Medulla oblongata (tissue), 1 donor: ENCODE measurements at regions not wholly inside any gene's neighbourhood (a gene's known extent, or its start where the extent isn't known, plus 50 kb on each side); places are given as distances from the start of the nearest gene placed in this dataset.

Source experiments
- DNase-seq: peaks from one replicate; pipeline ENCODE4 v3.0.0-alpha.2; 2015; ENCODE audit errors: extremely low spot score

DNA sequence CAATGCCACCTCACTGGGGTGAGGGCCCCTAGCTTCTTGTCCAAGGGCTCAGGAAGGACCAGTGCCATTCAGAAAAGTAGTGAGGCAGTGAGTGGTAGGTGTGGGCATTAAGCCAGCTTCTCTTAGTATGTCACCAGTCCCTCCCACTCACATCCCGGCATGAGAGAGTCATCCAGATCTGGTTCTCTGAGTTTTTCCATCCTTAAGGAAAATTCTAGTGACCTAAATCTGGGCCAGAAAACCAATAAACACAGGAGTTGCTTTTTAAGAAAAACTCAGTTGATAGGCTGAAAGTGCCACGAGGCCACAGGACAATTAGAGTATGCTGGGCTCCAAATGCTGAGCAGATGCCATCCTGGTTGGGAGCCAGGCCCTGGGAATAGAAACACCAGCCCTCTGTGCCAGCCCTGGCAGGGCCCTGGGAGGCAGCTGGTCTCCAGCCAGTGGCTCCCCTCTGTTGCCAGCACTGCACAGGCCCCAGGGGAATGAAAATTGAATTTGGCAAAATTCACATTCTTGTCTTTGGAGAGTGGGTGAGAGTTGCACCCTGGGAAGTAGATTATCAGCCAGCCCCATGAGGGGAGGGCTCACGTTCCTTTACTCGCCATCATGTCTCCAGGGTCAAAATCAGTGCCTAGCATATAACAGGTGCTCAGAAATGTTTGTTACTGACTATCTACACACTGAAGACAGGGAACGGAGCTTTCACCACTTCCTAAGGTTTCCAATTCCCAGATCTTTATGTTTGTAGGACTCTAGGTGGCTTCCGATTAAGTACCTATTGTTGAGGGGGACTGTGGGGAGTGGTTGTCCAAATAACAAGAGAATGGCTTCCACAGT lies 52.8 kb downstream of the FAM43A start:
- peak; percentile 94 for DNase-seq

DNA sequence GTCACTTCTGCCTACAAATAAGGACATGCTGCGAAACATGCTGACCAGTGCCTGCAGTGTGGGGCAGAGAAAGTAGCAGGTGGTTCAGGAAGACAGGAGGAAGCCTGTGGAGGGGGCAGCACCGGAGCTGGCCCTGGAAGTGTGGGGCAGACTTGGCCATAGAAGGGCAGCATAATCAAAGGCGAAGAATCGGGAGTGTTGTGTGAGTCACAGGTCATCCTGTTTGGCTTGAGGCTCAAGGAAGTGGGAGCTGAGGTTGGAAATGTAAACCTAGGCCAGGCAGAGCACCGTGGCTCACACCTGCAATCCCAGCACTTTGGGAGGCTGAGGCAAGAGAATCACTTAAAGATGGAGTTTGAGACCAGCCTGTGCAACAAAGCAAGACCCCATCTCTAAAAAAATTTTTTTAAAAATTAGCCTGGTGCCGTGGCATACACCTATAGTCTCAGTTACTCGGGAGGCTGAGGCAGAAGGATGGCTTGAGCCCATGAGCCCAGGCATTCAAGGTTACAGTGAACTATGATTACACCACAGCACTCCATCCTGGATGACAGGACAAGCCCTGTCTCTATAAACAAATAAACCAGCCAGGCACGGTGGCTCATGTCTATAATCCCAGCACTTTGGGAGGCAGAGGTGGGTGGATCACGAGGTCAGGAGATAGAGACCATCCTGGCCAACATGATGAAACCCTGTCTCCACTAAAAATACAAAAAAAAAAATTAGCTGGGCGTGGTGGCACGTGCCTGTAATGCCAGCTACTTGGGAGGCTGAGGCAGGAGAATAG lies 54.0 kb downstream of the FAM43A start:
- DNase-seq = no peak

DNA sequence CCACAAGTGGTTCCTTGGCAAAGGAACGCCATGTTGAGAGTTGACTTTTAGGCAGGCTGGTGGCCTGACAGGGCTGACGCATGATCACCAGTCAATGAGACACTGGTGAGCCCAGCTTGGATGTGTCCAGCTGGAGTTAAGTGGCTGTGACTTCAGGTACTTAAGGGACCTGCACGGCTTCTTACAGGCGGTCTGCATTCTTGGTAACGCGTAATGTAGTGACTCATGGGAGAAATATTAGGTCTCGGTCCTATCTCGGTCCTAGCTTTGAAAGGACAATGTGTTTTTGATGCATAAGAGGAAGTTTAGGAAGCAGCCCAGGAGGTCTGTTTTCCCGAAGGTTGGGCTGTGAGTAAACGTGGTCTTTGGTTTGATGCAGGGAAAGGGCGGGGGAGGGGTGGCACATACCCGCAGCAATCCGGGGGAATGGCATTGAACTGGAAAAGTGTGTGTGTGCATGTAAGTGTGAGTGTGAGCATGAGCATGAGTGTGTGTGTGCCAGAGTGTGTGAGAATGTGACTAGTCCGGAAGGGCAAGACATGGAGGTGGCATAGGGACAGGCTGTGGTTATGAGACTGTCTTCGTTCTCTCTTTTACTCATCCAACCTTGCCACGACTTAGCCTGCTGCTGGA lies 55.3 kb downstream of the FAM43A start:
- DNase-seq = no peak

DNA sequence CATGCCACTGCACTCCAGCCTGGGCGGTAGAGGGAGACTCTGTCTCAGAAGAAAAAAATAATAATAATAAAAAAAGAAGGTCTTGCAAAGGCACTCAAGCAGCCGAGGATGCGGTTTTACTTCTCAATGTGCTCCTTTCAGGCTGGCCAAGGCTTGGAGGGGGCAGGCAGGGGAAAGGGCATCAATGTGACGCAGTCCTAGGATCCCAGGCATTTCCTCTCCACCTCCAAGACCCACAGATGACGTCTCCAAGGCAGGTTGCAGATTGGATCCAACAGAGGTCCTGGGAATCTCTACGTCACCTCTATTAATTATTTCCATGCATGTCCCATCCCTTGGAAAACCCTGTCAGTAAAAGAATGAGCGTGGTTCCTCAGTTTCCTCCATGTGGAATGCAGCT lies 56.2 kb downstream of the FAM43A start:
- no peak for DNase-seq

DNA sequence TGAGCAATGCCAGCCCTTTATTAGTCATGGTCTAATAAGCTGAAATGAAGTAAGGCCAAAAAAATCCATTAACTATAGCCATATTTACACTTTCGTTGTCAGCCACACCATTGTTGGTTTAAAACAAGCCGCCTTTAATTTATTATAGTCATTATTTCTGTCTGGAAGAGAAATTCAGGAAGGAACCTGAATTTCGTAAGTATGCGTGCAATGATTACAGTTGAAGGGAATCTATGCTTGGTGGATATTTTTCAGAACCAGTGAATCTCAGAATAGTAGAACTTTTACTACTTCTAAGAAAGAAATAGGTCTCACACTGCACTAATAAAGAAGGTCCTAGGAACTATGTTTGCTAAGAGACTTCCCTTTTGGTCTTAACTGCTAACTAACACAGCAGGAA lies 59.1 kb downstream of the FAM43A start:
- DNase-seq = no peak

DNA sequence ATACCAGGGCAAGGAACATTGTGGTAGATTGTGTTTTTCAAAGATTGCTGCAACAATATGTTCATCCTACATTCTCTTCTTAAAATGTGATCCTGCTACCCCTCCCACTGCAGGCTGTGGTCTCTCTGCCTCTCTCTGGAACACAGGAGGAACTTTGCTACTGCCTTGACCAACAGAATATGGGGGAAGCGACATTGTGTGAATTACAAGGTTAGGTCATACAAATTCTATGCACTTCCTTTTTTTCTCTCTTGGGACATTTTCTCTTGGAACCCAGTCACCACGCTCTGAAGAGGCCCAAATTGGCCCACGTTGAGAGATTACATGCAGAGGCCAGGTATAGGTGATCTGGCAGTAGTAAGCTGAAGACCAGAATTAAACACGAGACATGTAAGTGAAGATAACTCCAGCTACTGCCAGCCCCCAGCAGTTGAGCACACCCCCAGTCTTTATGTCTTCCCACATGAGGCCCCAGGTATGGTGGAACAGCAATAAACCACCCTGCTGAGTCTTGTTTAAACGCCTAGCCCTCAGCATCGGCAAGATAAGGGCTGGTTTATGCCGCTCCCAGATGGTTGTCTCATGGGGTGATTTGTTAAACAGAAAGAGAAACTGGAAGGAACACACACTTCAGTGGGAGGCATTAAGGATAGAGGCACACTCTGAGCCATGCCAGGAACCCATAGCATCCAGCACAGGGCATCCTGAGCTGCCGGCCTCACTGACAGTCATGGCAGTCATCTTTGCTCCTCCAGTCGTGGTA lies 59.9 kb downstream of the FAM43A start:
- no peak for DNase-seq

- no peak for DNase-seq
Observed at GRCh38 chr3:194748225-194748624, 62.5 kb downstream of the FAM43A start.

- DNase-seq = peak; percentile 62
Observed at GRCh38 chr3:194749631-194750490, 64.2 kb downstream of the FAM43A start.

- no peak for DNase-seq
Observed at GRCh38 chr3:194750491-194750828, 64.8 kb downstream of the FAM43A start.

DNA sequence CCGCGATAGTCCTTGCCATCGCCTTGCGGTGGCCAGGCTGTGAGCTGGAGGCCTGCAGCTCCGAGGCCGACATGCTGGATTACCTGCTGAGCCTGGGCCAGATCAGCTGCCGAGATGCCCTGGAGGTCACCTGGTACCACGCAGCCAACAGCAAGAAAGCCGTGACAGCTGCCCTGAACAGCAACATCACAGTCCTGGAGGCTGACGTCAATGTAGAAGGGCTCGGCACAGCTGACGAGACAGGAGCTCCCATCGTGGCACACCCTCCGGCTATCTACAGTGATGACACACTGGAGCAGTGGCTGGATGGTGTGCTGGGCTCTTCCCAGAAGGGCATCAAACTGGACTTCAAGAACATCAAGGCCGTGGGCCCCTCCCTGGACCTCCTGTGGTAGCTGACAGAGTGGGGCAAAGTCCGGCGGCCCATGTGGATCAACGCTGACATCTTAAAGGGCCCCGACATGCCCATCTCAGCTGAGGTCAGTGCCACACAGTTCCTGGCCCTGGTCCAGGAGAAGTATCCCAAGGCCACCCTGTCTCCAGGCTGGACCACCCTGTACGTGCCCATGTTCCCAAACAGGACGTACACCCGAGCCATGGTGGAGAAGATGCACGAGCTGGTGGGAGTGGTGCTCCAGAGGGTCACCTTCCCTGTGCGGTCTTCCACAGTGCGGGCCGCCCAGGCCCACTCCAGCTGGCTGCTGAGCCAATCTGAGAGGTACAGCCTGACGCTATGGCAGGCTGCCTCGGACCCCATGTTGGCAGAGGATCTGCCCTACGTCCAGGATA lies 70.2 kb downstream of the FAM43A start:
- no peak for DNase-seq

- no peak for DNase-seq
Observed at GRCh38 chr3:194756460-194756779, 70.7 kb downstream of the FAM43A start.

- DNase-seq = peak; percentile 92
Observed at GRCh38 chr3:194756791-194757325, 71.2 kb downstream of the FAM43A start.

GRCh38 chr3:194757647-194758061 lies 72.0 kb downstream of the FAM43A start:
- DNase-seq = peak; percentile 60

DNA sequence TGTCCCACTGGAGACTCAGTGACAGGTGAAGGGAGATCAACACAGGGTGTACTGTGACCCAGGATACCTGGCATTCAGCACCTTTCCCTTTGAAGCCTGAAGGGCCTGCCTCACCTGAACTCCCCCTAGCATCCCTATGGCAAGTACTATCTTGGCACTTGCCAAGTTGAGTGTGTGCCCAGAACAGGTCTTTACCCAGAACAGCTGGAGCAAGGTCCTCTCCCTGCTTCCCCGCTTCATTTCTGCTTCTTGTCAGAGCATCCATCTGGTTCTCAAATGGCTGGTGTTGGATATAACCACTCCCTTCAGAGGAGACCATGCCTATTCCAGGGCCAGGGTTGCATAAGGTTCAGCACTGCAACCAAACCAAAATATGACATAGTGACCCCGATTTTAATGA lies 73.0 kb downstream of the FAM43A start:
- DNase-seq = no peak

- DNase-seq = no peak
Observed at GRCh38 chr3:194760494-194761137, 74.9 kb downstream of the FAM43A start.

DNA sequence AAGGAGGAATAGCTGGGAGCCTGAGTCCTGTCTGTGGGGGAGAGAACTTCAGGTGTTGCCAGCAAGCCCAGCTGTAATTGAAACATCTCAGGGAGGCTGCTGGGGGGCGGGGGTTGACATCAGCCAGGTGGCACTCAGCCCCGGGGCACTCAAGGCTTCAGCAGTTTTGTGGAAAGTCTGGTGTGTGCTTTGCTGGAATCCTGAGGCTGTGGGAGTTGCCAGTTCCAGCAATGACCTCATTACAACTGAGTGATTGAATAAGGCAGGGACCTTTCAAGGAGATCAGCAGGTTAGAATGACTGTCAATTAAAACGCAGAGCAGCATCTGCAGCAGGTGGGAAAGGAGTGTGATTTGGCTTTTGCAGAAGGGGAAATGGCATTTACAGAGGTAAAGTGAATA lies 75.7 kb downstream of the FAM43A start:
- DNase-seq = no peak

DNA sequence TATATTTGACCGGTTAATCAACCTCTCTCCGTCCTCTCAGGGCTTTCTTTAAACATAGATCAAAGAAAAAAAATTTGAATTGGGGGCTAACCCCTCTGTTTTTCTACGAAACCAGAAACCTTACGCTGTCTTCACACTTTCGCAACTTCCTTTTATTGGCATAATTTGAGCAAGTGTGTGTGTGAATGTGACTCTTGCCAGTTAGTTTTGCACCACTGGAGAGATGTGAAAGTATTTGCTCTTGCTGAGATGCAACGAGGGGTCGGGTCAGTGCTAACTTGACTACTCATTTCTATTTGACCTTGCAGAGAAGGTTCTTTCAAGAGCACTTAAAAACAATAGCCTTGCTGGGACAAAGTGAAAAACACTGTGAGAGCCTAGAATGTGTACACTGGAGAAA lies 81.2 kb downstream of the FAM43A start:
- DNase-seq = no peak

GRCh38 chr3:194767446-194768207 lies 81.9 kb downstream of the FAM43A start:
- no peak for DNase-seq

- no peak for DNase-seq
Observed at GRCh38 chr3:194768586-194768985, 82.9 kb downstream of the FAM43A start.
